ENCODE measurements at regions not wholly inside any gene's neighbourhood (a gene's known extent, or its start where the extent isn't known, plus 50 kb on each side); places are given as distances from the start of the nearest gene placed in this dataset.

DNA sequence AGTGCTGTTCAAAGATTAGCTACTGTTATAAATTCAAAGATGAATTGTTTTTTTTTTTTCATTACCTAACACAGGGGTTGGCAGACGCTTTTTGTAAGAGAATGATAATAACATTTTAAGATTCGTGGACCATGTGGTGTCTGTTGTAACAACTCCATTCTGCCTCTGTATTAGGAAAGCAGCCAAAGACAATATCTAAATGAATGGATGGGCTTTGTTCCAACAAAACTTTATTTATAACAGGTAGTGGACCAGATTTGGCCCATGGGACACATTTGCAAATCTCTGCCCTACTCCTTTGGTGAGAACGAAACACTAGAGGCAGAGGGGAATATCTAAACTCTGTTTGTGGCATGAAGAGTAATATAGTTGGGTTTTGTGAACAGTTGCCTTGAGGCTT is 83.6 kb upstream of the BLID start:
- TF ChIP-seq, protein P1, sequence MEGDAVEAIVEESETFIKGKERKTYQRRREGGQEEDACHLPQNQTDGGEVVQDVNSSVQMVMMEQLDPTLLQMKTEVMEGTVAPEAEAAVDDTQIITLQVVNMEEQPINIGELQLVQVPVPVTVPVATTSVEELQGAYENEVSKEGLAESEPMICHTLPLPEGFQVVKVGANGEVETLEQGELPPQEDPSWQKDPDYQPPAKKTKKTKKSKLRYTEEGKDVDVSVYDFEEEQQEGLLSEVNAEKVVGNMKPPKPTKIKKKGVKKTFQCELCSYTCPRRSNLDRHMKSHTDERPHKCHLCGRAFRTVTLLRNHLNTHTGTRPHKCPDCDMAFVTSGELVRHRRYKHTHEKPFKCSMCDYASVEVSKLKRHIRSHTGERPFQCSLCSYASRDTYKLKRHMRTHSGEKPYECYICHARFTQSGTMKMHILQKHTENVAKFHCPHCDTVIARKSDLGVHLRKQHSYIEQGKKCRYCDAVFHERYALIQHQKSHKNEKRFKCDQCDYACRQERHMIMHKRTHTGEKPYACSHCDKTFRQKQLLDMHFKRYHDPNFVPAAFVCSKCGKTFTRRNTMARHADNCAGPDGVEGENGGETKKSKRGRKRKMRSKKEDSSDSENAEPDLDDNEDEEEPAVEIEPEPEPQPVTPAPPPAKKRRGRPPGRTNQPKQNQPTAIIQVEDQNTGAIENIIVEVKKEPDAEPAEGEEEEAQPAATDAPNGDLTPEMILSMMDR (IDR thresholded peaks at IDR 0.05): no peak
- TF ChIP-seq POLR2A (IDR thresholded peaks at IDR 0.05): no peak
